ENCODE measurements at regions not wholly inside any gene's neighbourhood (a gene's known extent, or its start where the extent isn't known, plus 50 kb on each side); places are given as distances from the start of the nearest gene placed in this dataset.

DNA sequence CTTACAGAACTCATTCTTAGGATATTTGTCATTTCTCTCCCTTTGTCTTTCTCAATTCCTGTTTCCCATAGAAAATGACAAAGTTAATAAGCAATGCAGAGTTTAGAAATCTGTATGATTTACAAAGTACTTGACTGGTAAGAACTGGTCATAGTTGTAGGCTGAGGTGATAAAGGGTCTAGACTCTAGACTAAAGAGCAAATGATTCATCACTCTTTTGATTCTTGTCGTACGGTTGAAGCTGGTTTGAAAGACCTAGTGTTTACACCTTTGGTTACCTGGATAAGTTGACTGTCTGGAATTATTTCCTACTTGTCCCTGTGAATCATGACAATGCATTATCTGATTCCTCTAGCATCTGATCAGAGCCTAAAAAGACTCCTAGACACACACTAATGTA is 58.9 kb upstream of the TP63 start:
- no peak overlapping the region for H3K27ac ChIP-seq
- no peaks in the 10 kb centered on the region for H3K27me3 ChIP-seq
- no peaks in the 10 kb centered on the region for H3K9me3 ChIP-seq
- ATAC-seq: no peak
- TF ChIP-seq, protein P1, sequence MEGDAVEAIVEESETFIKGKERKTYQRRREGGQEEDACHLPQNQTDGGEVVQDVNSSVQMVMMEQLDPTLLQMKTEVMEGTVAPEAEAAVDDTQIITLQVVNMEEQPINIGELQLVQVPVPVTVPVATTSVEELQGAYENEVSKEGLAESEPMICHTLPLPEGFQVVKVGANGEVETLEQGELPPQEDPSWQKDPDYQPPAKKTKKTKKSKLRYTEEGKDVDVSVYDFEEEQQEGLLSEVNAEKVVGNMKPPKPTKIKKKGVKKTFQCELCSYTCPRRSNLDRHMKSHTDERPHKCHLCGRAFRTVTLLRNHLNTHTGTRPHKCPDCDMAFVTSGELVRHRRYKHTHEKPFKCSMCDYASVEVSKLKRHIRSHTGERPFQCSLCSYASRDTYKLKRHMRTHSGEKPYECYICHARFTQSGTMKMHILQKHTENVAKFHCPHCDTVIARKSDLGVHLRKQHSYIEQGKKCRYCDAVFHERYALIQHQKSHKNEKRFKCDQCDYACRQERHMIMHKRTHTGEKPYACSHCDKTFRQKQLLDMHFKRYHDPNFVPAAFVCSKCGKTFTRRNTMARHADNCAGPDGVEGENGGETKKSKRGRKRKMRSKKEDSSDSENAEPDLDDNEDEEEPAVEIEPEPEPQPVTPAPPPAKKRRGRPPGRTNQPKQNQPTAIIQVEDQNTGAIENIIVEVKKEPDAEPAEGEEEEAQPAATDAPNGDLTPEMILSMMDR (IDR thresholded peaks at IDR 0.05): no peak
- TF ChIP-seq EP300 (IDR thresholded peaks at IDR 0.05) (no peak), POLR2AphosphoS5 (IDR thresholded peaks at IDR 0.05) (no peak), POLR2A (IDR thresholded peaks at IDR 0.05) (no peak)
- H3K4me3 ChIP-seq: no peak overlapping the region
- 79 to 84% methylated on average over 2 of the region's 2 CpGs for WGBS, 2 donors (ENCODE audit: low coverage in 1 of 2)
- H3K36me3 ChIP-seq: no peaks in the 10 kb centered on the region
- H3K4me1 ChIP-seq: no peaks in the 10 kb centered on the region

DNA sequence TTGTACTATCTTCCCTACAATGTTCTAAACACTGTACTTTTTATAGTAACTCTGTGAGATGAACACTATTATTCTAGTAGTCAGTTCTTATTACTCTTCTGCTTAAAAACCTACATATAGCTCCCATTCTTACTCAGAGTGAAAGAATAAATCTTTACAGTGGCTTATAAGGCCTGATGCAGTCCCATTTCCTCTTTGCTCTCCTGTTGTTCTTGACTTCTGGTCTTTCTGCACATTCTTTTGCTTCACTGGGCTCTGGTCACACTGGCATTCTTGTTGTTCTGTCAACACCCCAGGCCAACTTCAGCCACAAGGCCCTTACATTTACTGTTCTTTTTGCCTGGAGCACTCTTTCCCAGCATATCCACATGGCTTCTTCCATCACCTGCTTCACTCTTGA is 58.2 kb upstream of the TP63 start:
- no peak for ATAC-seq
- Histone ChIP-seq H3K9me3 (no peaks in the 10 kb centered on the region), H3K27me3 (no peaks in the 10 kb centered on the region), H3K4me3 (no peak overlapping the region), H3K27ac (no peak overlapping the region), H3K4me1 (no peaks in the 10 kb centered on the region), H3K36me3 (no peaks in the 10 kb centered on the region)
- TF ChIP-seq POLR2AphosphoS5 (IDR thresholded peaks at IDR 0.05) (no peak), POLR2A (IDR thresholded peaks at IDR 0.05) (no peak), EP300 (IDR thresholded peaks at IDR 0.05) (no peak)
- TF ChIP-seq, protein P1 (IDR thresholded peaks at IDR 0.05): no peak

DNA sequence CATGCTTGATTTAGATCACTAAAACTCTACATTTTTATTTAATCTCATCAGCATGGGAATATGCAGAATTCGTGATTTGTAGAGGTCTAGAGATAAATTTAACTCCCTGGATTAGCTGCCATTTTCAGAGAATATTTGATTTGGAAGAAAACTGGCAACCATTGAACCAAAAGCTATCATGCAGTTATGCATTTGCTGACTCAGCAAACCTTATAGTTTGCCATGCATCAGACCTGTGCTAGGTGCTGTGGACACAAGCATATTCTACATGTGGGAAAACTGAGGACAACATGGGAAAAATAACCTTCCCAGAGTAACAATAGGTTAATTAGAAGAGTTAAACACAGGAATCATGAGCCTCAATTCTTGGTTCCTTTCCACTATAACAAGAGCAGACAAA is 54.7 kb upstream of the TP63 start:
- no peak overlapping the region for H3K4me3 ChIP-seq
- H3K36me3 ChIP-seq: no peaks in the 10 kb centered on the region
- 44 to 83% methylated on average over 1 of the region's 1 CpG for WGBS, 2 donors (ENCODE audit: low coverage in 1 of 2)
- no peaks in the 10 kb centered on the region for H3K4me1 ChIP-seq
- H3K9me3 ChIP-seq: no peaks in the 10 kb centered on the region
- TF ChIP-seq POLR2A (IDR thresholded peaks at IDR 0.05) (no peak), POLR2AphosphoS5 (IDR thresholded peaks at IDR 0.05) (no peak)
- no peak for ATAC-seq
- no peak overlapping the region for H3K27ac ChIP-seq
- no peaks in the 10 kb centered on the region for H3K27me3 ChIP-seq

DNA sequence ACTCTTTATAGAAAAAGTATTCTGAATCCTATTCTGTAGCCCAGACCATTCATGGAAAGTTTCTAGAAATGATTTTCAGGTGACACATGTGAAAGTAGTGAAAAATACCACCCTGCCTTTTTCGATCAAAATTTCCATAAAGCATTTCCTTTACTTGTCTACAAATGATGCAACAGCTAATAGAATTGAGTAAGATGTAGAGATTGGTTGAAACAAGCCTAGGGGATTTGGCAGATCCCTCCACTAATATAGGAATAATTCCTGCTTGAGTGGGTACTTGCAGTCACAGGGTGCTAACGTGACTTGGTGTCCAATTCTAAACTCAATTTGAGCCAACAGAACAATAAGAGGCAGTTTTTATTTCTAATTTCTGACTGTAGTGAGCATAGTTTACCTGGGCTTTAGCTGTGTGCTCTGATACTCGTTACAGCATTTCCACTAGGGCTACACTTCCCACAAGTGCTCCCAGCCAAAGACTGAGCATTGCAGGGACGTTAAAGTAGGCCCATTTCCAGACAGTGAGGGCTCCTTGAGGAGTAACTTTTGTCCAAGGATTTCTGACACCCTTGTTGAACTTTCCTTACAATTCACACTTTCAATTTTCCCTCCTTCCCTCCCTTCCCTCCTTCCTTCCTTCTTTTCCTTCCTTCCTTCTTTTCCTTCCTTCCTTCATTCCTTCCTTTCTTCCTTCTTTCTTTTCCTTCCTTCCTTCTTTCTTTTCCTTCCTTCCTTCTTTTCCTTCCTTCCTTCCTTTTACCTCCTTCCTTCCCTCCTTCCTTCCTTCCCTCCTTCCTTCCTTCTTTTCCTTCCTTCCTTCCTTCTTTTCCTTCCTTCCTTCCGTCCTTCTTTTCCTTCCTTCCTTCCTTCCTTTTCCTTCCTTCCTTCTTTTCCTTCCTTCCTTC is 53.9 kb upstream of the TP63 start:
- H3K4me1 ChIP-seq: no peaks in the 10 kb centered on the region
- WGBS, 2 donors (ENCODE audit: low coverage in 1 of 2): 69 to 74% methylated on average over 4 to 5 of the region's 5 CpGs
- H3K27ac ChIP-seq: no peak overlapping the region
- H3K9me3 ChIP-seq: no peaks in the 10 kb centered on the region
- no peak for TF ChIP-seq POLR2A (IDR thresholded peaks at IDR 0.05)
- TF ChIP-seq EP300 (IDR thresholded peaks at IDR 0.05): no peak
- no peak for TF ChIP-seq POLR2AphosphoS5 (IDR thresholded peaks at IDR 0.05)
- TF ChIP-seq, protein P1 (IDR thresholded peaks at IDR 0.05): no peak
- no peak for ATAC-seq
- no peaks in the 10 kb centered on the region for H3K36me3 ChIP-seq
- H3K4me3 ChIP-seq: no peak overlapping the region
- H3K27me3 ChIP-seq: no peaks in the 10 kb centered on the region

DNA sequence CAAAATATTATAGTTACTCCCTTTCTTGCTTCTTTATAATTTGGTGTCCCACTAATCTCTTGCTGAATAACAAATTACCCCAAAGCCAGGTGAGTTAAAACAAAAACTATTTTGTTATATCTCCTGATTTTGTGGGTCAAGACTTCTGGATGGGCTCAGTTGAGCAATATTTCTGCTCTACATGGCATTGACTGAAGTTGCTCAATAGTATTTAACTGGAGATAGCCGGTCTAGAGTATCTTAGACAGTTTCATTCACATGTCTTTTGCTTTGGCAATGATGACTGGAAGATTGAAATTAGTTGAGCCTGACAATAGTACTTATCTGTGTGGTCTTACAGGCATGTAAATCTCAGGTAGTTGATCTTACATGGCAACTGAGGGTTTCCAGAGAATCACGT is 51.0 kb upstream of the TP63 start:
- Histone ChIP-seq H3K27me3 (no peaks in the 10 kb centered on the region), H3K36me3 (no peaks in the 10 kb centered on the region), H3K27ac (no peak overlapping the region), H3K4me1 (no peaks in the 10 kb centered on the region), H3K9me3 (no peaks in the 10 kb centered on the region), H3K4me3 (no peak overlapping the region)
- no peak for ATAC-seq
- WGBS, 2 donors (ENCODE audit: low coverage in 1 of 2): 95 to 100% methylated on average over 2 of the region's 2 CpGs
- TF ChIP-seq POLR2AphosphoS5 (IDR thresholded peaks at IDR 0.05) (no peak), POLR2A (IDR thresholded peaks at IDR 0.05) (no peak), EP300 (IDR thresholded peaks at IDR 0.05) (no peak)
- TF ChIP-seq, protein P1 (IDR thresholded peaks at IDR 0.05): no peak

All from gastroesophageal sphincter (tissue), 4 donors.